H4 (cell line): ENCODE measurements at regions not wholly inside any gene's neighbourhood (a gene's known extent, or its start where the extent isn't known, plus 50 kb on each side); places are given as distances from the start of the nearest gene placed in this dataset.
"Not testable (repeated sequence)": the region's sequence is repeated elsewhere in the genome, so short reads cannot be mapped to it uniquely, and the experiment has no call there.

ENCODE experiments used
- DNase-seq: peaks from one replicate; pipeline ENCODE4 v3.0.0-alpha.2; 2015; ENCODE audit warnings: low spot score

DNA sequence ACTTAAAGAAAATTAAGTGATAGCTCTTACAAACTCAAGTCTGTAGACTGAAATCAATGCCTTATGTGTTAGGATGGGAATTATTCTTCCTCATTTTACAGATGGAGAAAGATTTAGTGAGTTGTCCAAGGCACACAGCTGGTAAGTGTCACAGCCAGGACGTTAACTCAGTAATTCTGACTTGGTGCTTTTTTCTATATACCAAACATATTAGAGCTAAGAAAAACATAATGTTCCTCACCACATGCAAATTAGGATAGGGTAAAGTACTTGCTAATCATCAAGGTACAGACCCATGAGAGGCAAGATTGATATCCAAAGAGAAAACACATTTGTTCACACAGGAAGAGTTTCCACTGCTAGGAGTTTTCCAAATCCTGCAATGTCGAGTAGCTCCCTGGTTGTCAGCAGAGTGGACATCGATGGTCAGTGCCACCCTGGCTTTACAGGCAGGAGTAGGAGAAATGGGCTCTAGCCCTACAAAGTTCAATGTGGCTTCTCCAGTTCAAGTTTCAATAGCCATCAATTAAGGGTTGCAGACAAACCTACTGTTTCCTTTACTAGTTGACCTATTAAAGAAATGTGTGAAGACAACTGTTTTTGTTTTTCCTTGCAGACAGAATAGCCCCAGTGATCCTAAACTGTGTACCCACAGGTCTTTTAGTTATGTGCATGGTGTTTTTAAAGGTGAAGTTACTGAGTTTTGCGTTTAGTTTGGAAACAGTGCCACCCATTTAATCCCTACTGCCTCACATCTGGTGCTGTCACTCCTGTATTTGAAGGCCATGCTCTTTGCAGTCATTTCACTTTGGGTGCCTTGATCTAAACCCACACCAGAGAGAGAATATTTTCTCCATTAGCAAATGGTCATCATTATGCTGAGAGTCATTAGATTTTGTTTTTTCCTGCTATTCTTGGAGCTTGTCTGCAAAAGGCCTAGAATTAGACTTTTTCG lies 460.8 kb upstream of the SMARCA2 start:
- no peak for DNase-seq

DNA sequence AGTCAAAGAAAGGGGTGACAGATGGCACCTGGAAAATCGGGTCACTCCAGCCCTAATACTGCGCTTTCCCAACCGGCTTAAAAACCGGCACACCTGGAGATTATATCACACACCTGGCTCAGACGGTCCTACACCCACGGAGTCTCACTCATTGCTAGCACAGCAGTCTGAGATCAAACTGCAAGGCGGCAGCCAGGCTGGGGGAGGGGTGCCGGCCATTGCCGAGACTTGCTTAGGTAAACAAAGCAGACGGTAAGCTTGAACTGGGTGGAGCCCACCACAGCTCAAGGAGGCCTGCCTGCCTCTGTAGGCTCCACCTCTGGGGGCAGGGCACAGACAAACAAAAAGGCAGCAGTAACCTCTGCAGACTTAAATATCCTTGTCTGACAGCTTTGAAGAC lies 456.5 kb upstream of the SMARCA2 start:
- not testable (repeated sequence) for DNase-seq

DNA sequence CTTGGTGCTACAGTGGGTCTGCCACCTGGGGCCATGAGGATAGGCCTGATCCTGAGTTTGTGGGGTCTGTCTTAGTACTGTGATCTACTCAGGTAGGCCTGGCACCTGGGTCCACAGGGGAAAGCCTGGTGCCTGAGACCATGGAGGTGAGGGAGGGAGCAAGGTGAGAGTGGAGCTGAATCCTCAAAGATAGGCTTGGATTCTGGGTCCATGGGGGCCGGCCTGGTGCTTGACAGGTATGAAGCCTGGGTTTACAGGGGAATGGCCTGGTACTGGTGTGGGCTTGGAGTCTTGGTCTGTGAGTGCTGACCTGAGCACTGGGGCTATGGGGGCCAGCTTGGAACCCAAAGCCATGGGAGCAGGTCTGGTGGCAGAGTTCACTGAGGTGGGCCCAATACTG lies 439.2 kb upstream of the SMARCA2 start:
- DNase-seq: no peak

DNA sequence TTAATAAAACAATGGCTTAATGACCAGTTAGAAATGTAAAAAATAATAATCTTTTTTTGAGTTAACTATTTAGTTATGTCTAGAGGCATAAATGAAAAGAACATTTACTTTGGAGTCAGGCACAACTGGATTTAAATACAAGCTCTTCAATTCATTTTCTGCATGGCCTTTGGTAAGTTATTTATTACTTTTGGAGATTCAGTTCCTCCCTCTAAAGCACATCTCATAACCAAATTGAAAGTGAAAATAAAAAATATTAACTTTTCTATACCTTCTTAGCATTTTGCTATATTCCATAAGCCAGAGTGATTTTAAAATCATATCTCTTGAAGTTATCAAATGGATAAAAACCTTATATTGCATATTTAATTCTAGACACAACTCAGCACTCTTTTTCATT lies 434.9 kb upstream of the SMARCA2 start:
- no peak for DNase-seq

DNA sequence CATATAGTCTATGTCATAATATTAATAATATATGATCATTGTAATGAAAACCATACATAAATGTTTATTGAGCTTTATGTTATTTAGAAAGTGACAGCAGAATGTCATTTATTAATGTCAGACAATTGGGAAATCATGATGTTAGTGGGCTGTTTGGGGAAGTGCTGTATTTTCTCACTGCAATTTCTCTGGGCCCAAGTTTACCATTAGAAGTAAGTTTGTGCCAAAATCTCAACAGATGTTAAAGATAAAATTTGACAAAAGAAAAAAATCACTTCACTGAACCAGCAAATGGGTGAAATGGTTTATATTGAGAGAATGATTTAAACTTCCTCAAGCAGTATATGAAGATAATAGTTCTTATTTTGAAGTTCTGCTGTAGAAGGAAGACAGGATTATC lies 433.2 kb upstream of the SMARCA2 start:
- no peak for DNase-seq

DNA sequence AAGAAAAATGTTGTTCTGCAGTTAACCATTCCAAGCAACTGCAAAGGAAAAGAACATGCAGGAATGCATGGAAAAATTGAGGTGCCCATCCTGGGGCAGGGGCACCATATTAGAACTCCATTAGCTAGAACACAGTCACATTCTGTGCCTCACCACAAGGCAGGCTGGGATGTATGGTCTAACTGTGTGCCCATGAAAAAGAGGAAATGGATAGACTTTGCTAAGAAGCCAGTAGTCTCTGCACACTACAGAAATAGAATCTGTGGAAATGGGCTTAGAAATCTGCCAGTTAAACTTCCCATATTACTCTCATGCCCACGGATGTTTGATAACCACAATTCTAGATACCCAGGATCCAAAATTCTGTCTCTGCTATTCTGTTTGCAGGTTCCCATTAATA lies 423.8 kb upstream of the SMARCA2 start:
- DNase-seq: no peak

DNA sequence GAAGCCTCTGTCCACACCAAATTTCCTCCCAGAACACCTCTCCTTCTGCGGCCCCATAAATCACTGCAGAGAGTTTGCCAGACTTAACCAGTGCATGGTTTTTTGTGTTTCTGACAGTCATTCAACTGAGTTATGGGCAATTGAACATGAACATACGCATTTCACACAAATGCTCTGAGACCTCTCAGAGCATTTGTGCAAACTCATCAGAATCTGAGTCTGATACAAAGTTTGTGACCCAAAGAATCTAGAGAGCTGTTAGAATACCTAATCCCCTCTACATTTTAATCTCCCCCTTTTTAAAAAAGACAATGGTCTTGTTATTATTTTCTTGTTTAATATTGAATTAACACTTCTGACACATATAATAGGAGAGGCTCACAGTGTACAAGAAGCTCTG lies 416.9 kb upstream of the SMARCA2 start:
- DNase-seq: no peak

DNA sequence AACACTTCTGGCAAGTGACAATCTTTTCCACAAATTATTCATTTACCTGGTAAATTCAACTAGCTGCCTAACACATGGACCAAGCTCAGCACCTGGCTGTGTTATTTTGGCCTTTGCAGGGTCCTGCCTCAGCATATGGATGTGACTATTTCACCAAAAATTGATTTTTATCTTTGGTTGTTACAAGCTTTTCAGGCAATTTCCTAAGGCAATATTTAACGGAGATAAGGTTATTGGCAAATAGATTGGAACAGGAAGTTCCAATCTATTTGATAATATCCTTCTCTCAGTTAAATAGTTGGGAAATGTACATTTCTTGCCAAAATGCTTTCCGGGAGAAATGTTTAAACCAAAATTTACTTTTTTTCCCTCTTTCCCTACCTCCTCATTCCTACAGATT lies 415.2 kb upstream of the SMARCA2 start:
- no peak for DNase-seq

DNA sequence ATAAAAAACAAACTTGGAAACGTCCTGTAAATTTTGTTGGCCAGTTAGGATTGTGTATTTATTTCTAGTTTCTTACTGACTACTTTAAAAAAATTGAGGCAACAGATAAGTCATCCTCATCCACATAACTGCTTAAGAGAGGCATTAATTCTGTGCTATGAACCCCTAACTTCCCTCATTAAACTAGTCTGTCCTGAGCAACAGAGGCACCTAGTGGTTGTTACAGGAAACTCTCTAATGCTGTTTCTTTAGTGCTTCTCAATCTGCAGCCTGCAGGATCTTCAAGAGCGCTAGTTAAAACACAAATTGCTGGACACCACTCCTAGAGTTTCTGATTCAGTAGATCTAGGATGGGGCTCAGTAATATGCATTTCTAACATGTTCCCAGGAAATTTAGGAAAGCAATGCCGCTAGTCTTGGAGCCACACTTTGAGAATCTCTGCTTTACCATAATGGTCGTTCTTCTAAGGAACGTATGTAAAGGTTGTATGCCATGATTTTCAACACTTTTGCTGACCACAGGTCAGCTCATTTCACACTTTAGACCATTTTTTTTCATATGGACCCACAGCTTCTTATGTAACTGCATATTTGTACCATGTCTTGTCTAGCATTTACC lies 410.1 kb upstream of the SMARCA2 start:
- peak; percentile 29 for DNase-seq

DNA sequence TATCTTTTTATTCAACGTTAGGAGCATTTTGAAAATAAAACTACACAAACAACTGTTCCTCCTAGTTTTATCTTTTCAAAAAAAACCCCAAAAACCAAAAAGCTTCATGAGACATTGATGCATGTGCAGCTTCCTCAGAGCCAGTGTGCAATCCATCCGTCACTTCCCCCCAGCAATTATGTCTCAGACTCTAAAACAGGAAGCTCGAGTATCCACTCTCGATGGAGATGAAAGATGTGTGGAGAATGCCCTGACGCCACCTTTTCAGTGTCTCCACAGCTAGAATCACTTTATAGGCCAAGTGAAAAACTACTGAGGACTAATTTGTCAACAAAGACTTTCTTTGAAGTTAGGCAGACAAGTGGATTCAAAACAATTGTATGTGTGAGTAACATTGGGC lies 408.9 kb upstream of the SMARCA2 start:
- DNase-seq: no peak

DNA sequence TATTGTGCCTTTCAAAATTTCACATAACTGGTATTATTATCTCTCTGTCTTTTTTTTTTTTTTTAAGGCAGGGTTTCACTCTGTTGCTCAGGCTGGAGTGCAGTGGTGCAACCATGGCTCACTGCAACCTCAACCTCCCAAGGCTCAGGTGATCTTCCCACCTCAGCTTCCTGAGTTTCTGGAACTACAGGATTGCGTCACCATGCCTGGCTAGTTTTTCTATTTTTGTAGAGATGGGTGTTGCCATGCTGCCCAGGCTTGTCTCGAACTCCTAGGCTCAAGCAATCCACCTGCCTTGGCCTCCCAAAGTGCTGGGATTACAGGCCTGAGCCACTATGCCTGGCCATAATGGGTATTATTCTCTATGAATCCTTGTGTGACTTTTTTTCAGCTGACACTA lies 402.3 kb upstream of the SMARCA2 start:
- DNase-seq: no peak

DNA sequence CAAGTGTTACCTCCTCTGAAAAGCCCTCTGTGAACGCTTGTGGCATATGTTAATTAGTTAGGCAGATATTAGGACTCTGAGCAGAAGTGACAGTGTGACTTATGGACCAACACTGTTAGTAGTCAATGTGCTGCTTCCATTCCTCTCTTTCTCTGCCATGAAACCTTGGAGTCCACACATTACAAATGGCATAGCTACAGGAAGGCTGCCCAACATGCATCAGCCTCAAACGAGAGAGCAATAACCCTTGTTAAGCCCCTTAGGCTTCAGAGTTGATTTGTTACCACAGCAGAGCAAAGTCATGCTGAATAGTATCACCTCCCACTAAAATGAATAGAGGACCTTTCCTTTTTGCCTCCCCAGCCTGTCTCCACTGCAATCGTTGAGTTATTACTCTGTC lies 397.7 kb upstream of the SMARCA2 start:
- DNase-seq: no peak

DNA sequence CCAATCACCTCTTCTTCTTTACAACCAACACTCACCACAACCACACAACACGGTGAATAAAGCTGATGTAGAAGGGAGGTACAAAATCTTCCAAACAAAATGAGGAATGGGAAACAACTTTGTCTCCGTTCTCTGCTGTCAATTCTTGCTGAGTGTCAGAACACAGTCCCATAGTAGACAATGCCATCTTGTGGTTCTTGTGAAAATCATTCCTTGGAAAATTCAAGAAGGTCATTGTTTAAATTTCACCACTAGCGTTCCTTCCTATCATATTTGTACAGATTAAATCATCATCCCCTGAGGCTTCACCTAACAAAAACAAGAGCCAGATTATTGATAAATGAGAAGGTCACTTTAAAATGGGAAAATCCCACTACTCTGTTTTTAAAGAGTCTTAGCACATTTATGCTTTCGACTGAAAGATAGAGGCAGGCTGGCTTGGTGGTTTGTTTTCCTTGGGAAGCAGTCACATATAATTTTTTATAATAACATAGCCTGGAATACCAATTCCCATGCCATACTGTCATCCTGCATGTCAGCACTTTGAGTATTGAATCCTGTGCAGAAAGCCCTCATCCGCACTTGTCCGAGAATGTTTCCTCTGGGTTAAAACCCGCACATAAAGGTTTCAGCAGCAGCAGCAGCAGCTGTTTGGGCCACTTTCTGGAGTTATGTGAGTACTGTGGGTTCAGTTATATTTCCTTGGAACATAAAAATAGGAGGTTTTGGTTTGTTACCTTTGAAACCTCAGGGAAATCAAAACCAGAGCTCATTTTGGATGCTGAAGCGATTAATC lies 395.0 kb upstream of the SMARCA2 start:
- DNase-seq: peak; percentile 16

DNA sequence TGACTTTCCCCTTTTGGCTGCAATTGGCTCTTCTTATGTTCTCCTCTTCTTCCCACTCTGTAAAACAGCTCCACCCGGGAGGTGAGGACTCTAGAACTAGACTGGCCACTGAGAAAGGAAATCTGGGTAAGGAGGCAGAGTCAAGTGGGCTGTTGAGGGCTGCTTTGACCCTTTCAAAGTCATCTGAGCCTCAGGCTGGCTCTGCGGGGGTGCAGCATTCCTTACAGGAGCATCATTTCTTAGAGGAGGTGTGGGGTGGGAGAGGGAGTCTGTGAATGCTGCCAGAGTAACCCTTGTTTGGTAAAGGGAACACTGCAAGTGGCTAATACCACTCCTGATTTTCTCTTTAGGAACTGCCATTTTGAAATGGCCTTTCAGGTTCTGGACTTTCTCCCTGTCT lies 377.7 kb upstream of the SMARCA2 start:
- no peak for DNase-seq

DNA sequence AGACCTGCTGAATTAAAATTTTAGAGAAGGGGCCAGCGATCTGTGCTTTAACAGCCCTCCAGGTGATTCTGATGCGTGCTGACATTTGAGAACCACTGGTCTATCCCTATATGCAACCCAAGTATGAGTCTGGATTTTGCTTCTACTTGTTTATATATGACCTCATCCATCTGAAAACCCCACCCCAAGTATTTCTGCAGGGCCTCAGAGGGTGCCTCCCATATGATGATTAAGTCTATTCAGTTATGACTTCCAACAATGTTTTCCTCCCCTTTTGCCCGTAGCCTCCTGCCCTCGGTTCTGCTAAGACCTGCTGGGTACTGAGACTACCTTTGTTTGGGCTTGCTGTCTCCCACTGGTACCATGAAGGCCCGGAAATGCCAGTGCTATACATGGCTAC lies 376.0 kb upstream of the SMARCA2 start:
- DNase-seq: no peak

DNA sequence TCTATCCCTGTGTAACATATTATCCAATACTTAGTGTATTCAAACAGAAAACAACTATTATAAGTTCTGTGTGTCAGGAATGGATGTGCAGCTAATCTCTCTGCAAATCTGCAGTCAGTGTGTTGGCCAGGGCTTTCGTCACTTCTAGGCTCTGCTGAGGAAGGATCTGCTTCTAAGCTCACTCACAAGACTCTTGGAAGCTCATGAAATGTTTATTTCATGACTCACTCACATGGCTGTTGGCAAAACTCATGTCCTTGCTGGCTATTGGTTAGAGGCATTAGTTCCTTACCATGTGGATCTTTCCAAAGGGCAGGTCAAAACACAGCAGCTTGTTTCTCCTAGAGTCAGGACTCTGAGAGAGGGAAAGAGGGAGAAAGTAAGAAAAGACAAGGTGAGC lies 367.4 kb upstream of the SMARCA2 start:
- DNase-seq: peak; percentile 78

DNA sequence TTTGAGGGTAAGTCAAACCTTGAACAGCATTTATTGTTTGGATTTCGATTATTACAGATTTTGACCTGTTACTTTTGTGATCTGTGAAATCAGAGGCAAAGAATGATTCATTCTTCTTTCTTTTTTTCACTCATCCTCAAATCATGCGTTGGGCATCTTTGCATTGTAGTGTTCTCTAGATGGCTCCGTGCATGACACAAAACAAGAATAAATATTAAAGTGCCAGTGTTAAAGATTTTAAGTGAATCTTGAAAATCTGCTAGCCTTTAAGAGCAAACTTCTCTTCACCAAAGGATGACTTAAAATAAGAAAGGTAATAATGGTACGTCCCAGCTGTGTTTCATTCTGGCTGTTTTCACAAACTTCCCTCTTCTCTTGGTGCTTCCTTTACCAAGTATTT lies 361.9 kb upstream of the SMARCA2 start:
- DNase-seq: no peak

DNA sequence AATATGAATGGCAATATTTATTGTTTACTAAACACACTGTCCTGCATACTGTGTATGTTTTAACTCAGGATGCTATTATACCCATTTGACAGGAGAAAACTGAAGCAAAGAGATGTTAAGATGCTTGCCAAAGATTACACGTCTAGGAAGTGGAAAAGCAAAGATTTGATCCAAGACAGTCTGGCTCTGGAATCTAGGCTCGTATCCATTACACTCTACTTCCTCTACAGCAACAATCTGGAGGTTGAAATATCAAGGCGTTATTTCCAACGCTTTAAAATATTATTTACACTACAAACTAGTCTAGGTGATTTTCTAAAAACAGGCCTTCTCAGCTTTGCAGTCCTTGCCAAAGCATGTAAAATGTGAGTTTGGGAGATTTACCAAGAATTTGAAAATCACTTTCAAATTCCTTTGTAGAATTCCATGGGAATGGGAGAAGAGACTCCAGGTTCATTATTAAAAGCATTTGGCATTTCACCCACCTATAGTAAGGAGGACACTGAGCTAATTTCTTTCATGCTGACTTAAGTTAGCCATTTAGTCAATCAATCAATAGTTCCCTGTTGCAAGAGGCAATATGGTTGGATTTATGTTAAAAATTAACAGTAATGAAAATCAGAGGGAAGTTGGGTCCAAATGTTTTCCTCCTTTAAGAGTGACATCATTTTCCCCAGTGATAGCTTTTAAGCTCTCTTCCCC lies 356.3 kb upstream of the SMARCA2 start:
- DNase-seq: no peak

DNA sequence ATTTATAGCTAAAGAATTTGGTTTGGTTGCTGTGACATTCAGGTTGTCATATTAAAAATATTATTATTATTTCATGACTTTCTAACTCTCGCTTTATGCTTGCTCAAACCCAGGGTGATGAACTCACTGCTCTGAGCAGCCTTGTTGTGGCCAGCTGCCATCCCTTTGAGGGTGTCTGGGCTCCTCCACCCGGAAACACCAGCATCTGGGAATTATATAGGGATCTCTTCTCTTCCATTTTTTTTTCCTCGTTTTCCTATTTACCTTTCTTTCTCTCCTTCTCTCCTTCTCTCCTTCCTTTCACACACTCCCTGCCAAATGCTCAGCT lies 355.8 kb upstream of the SMARCA2 start:
- DNase-seq: no peak

DNA sequence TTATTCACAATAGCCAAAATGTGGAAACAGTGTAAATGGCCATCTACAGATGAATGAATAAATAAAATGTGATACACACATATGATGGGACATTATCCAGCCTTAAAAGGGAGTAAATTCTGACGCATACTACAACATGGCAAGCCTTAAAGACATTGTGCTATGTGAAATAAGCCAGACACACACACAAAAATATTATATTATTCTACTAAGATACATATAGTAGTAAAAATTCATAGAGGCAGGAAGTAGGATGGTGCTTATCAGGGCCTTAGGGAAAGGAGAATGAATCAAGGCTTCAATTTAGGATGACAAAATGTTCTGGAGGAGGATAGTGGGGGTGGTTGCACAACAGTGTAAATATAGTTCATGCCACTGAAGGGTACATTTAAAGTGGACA lies 346.7 kb upstream of the SMARCA2 start:
- no peak for DNase-seq

DNA sequence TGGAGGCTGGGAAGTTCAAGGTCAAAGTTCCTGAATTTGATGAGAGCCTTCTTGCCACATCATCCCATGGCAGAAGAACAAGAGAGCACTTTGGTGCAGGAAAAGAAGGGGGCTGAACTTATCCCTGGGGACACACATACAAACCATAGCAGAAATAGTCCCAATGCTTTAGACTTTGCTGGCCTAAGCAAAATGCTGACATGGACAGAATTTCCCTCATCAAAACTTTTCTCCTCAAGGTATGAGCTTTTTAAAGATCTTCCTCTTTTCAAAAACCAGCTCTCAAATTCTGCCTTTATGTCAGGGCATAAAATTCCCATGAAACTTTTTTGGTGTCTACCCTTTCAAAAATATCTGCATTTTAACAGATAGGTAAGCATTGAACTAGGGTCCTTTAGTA lies 341.8 kb upstream of the SMARCA2 start:
- no peak for DNase-seq

DNA sequence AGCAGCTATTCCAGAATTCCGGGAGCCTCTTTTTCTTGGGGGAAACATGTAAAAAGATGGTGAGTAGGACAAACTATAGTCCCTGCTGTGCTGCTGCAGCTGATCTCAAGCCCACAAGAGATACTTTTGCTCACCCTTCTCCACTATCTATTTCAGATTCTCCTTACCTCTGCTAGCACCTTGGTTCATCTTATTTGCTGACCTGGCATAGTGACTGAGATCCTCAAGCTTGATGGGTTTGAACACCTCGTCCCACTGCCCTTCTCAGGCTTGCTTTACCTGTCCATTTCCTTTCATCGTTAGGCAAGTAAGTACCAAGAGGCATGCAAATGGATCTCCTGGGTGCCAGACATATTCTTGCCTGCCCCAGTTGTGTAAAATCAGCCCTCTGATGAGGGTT lies 338.4 kb upstream of the SMARCA2 start:
- DNase-seq: no peak
